ENCODE measurements at regions not wholly inside any gene's neighbourhood (a gene's known extent, or its start where the extent isn't known, plus 50 kb on each side); places are given as distances from the start of the nearest gene placed in this dataset.

GRCh38 chr2:212911011-212911410, 240.4 kb downstream of the IKZF2 start:
- Histone ChIP-seq H3K27me3 (replicated peaks; ENCODE audit: control insufficient read depth, insufficient read depth, low read length) (no peaks in the 10 kb centered on the region), H3K36me3 (ENCODE audit: control insufficient read depth, insufficient read depth, low read length) (no peaks in the 10 kb centered on the region), H3K4me1 (peaks cover 17% of the 10 kb centered on the region), H3K9me3 (no peaks in the 10 kb centered on the region), H3K4me3 (ENCODE audit: low read depth, low read length) (no peak overlapping the region)
- H3K4me1 Mint-ChIP-seq (ENCODE audit: low read depth, unreplicated experiment) = peaks cover 40% of the 10 kb centered on the region
- intact Hi-C loops (cut with micrococcal nuclease; ENCODE audit: unreplicated experiment) = no loop called here
- H3K9me3 Mint-ChIP-seq (ENCODE audit: unreplicated experiment) = no peaks in the 10 kb centered on the region
- H3K4me3 Mint-ChIP-seq (ENCODE audit: unreplicated experiment) = no peak overlapping the region
- no TSS peak for BruUV-seq (replicated peaks)
- no peak overlapping the region for H3K27ac Mint-ChIP-seq (ENCODE audit: unreplicated experiment)
- TF ChIP-seq, protein P1, sequence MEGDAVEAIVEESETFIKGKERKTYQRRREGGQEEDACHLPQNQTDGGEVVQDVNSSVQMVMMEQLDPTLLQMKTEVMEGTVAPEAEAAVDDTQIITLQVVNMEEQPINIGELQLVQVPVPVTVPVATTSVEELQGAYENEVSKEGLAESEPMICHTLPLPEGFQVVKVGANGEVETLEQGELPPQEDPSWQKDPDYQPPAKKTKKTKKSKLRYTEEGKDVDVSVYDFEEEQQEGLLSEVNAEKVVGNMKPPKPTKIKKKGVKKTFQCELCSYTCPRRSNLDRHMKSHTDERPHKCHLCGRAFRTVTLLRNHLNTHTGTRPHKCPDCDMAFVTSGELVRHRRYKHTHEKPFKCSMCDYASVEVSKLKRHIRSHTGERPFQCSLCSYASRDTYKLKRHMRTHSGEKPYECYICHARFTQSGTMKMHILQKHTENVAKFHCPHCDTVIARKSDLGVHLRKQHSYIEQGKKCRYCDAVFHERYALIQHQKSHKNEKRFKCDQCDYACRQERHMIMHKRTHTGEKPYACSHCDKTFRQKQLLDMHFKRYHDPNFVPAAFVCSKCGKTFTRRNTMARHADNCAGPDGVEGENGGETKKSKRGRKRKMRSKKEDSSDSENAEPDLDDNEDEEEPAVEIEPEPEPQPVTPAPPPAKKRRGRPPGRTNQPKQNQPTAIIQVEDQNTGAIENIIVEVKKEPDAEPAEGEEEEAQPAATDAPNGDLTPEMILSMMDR (IDR thresholded peaks at IDR 0.05; ENCODE audit: insufficient read depth in 1 of 2, low read depth in 1 of 2, low read length in 1 of 2, severe bottlenecking in 1 of 2, unreplicated experiment in 1 of 2) = no peak
- ChIA-PET POLR2A (no interaction called here), CTCF (no interaction called here)
- H3K36me3 Mint-ChIP-seq (ENCODE audit: insufficient read depth, unreplicated experiment) = no peaks in the 10 kb centered on the region
- no peaks in the 10 kb centered on the region for H3K27me3 Mint-ChIP-seq (ENCODE audit: insufficient read depth, unreplicated experiment)
- DNase-seq = no peak

GRCh38 chr2:212908682-212909435, 242.6 kb downstream of the IKZF2 start:
- POLR2A ChIA-PET = no interaction called here
- no peaks in the 10 kb centered on the region for H3K27me3 ChIP-seq (replicated peaks; ENCODE audit: control insufficient read depth, insufficient read depth, low read length)
- H3K36me3 Mint-ChIP-seq (ENCODE audit: insufficient read depth, unreplicated experiment) = no peaks in the 10 kb centered on the region
- H3K27ac Mint-ChIP-seq (ENCODE audit: unreplicated experiment) = peak overlapping the region; percentile 29
- H3K9me3 ChIP-seq = no peaks in the 10 kb centered on the region
- H3K4me1 ChIP-seq = peaks cover 31% of the 10 kb centered on the region
- TF ChIP-seq, protein P1 (IDR thresholded peaks at IDR 0.05; ENCODE audit: insufficient read depth in 1 of 2, low read depth in 1 of 2, low read length in 1 of 2, severe bottlenecking in 1 of 2, unreplicated experiment in 1 of 2) = no peak
- H3K36me3 ChIP-seq (ENCODE audit: control insufficient read depth, insufficient read depth, low read length) = no peaks in the 10 kb centered on the region
- H3K4me1 Mint-ChIP-seq (ENCODE audit: low read depth, unreplicated experiment) = peaks cover 43% of the 10 kb centered on the region
- BruUV-seq (replicated peaks) = no TSS peak
- H3K4me3 ChIP-seq (ENCODE audit: low read depth, low read length) = no peak overlapping the region
- peaks cover 6% of the 10 kb centered on the region for H3K9me3 Mint-ChIP-seq (ENCODE audit: unreplicated experiment)
- no peak overlapping the region for H3K4me3 Mint-ChIP-seq (ENCODE audit: unreplicated experiment)
- H3K27me3 Mint-ChIP-seq (ENCODE audit: insufficient read depth, unreplicated experiment) = no peaks in the 10 kb centered on the region
- intact Hi-C loops (cut with micrococcal nuclease; ENCODE audit: unreplicated experiment) = loop anchor here (5.0 kb wide), 1 partner anchor 47 kb away; no protein-coding TSS in a partner anchor
- CTCF ChIA-PET = no interaction called here
- no peak for DNase-seq

DNA sequence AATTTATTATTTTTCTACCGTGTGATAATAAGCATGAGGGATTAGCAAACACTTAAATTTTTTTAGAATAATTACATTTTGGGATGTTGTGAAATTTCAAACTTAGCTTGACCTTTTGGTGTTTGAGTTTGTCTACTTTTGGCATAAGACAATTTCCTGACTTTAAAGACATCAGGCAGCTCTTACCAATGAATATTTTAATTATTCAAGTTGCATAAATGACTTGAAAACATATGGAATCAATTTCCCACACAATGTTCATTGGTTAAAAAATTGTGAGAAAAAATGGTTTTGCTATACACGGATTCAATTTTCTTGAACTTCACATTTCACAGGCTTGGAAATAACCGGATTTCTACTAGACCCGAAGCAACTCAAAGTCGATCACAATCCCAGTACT, 243.4 kb downstream of the IKZF2 start:
- TF ChIP-seq, protein P1 (IDR thresholded peaks at IDR 0.05; ENCODE audit: insufficient read depth in 1 of 2, low read depth in 1 of 2, low read length in 1 of 2, severe bottlenecking in 1 of 2, unreplicated experiment in 1 of 2) = no peak
- CTCF ChIA-PET = no interaction called here
- no peaks in the 10 kb centered on the region for H3K36me3 Mint-ChIP-seq (ENCODE audit: insufficient read depth, unreplicated experiment)
- H3K36me3 ChIP-seq (ENCODE audit: control insufficient read depth, insufficient read depth, low read length) = no peaks in the 10 kb centered on the region
- no TSS peak for BruUV-seq (replicated peaks)
- peak overlapping the region; percentile 29 for H3K27ac Mint-ChIP-seq (ENCODE audit: unreplicated experiment)
- DNase-seq = no peak
- H3K4me3 ChIP-seq (ENCODE audit: low read depth, low read length) = no peak overlapping the region
- intact Hi-C loops (cut with micrococcal nuclease; ENCODE audit: unreplicated experiment) = loop anchor here (5.0 kb wide), 1 partner anchor 46 kb away; no protein-coding TSS in a partner anchor
- H3K9me3 ChIP-seq = no peaks in the 10 kb centered on the region
- H3K27me3 ChIP-seq (replicated peaks; ENCODE audit: control insufficient read depth, insufficient read depth, low read length) = no peaks in the 10 kb centered on the region
- H3K4me3 Mint-ChIP-seq (ENCODE audit: unreplicated experiment) = no peak overlapping the region
- H3K9me3 Mint-ChIP-seq (ENCODE audit: unreplicated experiment) = peaks cover 8% of the 10 kb centered on the region
- H3K27me3 Mint-ChIP-seq (ENCODE audit: insufficient read depth, unreplicated experiment) = no peaks in the 10 kb centered on the region
- POLR2A ChIA-PET = no interaction called here
- H3K4me1 Mint-ChIP-seq (ENCODE audit: low read depth, unreplicated experiment) = peaks cover 38% of the 10 kb centered on the region
- peaks cover 31% of the 10 kb centered on the region for H3K4me1 ChIP-seq

Data from Caco-2 (cell line).